OCI-LY7 (cell line): ENCODE measurements at regions not wholly inside any gene's neighbourhood (a gene's known extent, or its start where the extent isn't known, plus 50 kb on each side); places are given as distances from the start of the nearest gene placed in this dataset.
"Not testable (repeated sequence)": the region's sequence is repeated elsewhere in the genome, so short reads cannot be mapped to it uniquely, and the experiment has no call there.

Source experiments
- CTCF ChIP-seq: fragments of 200-600 bp; sonication (generic); conservative IDR thresholded peaks from 2 replicates; pipeline ENCODE4 v1.5.1; 2014; ENCODE audit warnings: mild to moderate bottlenecking, antibody characterized with exemption, low read length, moderate library complexity, mixed read lengths
- EZH2phosphoT487 ChIP-seq: fragments of 200-600 bp; sonication (generic); IDR thresholded peaks from 2 replicates; pipeline ENCODE4 v1.6.1; 2018; ENCODE audit warnings: low read depth, borderline replicate concordance, mild to moderate bottlenecking, mixed run types, antibody characterized with exemption, low read length, moderate library complexity, mixed read lengths

GRCh38 chr17:22356603-22357002, 664.3 kb downstream of the KCNJ18 start:
- TF ChIP-seq CTCF, EZH2phosphoT487: not testable (repeated sequence)
